GM21515 (cell line): ENCODE measurements at regions not wholly inside any gene's neighbourhood (a gene's known extent, or its start where the extent isn't known, plus 50 kb on each side); places are given as distances from the start of the nearest gene placed in this dataset.
"Not testable (repeated sequence)": the region's sequence is repeated elsewhere in the genome, so short reads cannot be mapped to it uniquely, and the experiment has no call there.

Experiments
- ATAC-seq: cut with Tn5 transposase; IDR thresholded peaks from one replicate; pipeline ENCODE4 v1.9.1; 2021; ENCODE audit not compliant: unreplicated experiment

- ATAC-seq: no peak
Measured at GRCh38 chr5:142259758-142260157, 65.1 kb downstream of the SPRY4 start.

GRCh38 chr5:142255831-142256230 is 69.0 kb downstream of the SPRY4 start:
- ATAC-seq: no peak

GRCh38 chr5:142254431-142254830 is 70.4 kb downstream of the SPRY4 start:
- no peak for ATAC-seq

- ATAC-seq: no peak
Measured at GRCh38 chr5:142253938-142254337, 70.9 kb downstream of the SPRY4 start.

GRCh38 chr5:142250119-142250518 is 74.7 kb downstream of the SPRY4 start:
- ATAC-seq: no peak

- no peak for ATAC-seq
Measured at GRCh38 chr5:142248853-142249462, 75.9 kb downstream of the SPRY4 start.

- no peak for ATAC-seq
Measured at GRCh38 chr5:142246258-142246657, 78.6 kb downstream of the SPRY4 start.

GRCh38 chr5:142245786-142246185 is 79.0 kb downstream of the SPRY4 start:
- no peak for ATAC-seq

- ATAC-seq: no peak
Measured at GRCh38 chr5:142244440-142244839, 80.4 kb downstream of the SPRY4 start.

- ATAC-seq: no peak
Measured at GRCh38 chr5:142242272-142242671, 82.5 kb downstream of the SPRY4 start.

GRCh38 chr5:142239394-142240159 is 85.2 kb downstream of the SPRY4 start:
- ATAC-seq: no peak

- ATAC-seq: no peak
Measured at GRCh38 chr5:142237707-142238106, 87.1 kb downstream of the SPRY4 start.

GRCh38 chr5:142236673-142237290 is 88.0 kb downstream of the SPRY4 start:
- ATAC-seq: not testable (repeated sequence)

- no peak for ATAC-seq
Measured at GRCh38 chr5:142235870-142236672, 88.8 kb downstream of the SPRY4 start.

- ATAC-seq: no peak
Measured at GRCh38 chr5:142235050-142235797, 89.6 kb downstream of the SPRY4 start.

GRCh38 chr5:142233083-142234032 is 91.5 kb downstream of the SPRY4 start:
- ATAC-seq: no peak

GRCh38 chr5:142230949-142231348 is 93.9 kb downstream of the SPRY4 start:
- ATAC-seq: not testable (repeated sequence)

GRCh38 chr5:142225141-142225540 is 99.7 kb downstream of the SPRY4 start:
- ATAC-seq: no peak

- ATAC-seq: peak; percentile 9
Measured at GRCh38 chr5:142222866-142223558, 101.8 kb downstream of the SPRY4 start.
